GM18873 (cell line): ENCODE measurements at regions not wholly inside any gene's neighbourhood (a gene's known extent, or its start where the extent isn't known, plus 50 kb on each side); places are given as distances from the start of the nearest gene placed in this dataset.
"Not testable (repeated sequence)": the region's sequence is repeated elsewhere in the genome, so short reads cannot be mapped to it uniquely, and the experiment has no call there.

ENCODE experiments used
- ATAC-seq: cut with Tn5 transposase; IDR thresholded peaks from one replicate; pipeline ENCODE4 v1.9.1; 2021; ENCODE audit warnings: mild to moderate bottlenecking, moderate library complexity, moderate number of reproducible peaks; ENCODE audit not compliant: unreplicated experiment, low FRiP score

GRCh38 chr9:85487872-85488271 lies 253.9 kb downstream of the AGTPBP1 start:
- no peak for ATAC-seq

GRCh38 chr9:85484235-85484634 lies 257.5 kb downstream of the AGTPBP1 start:
- no peak for ATAC-seq

GRCh38 chr9:85483208-85483607 lies 258.5 kb downstream of the AGTPBP1 start:
- ATAC-seq, result no peak

- no peak for ATAC-seq
These were observed 262.4 kb downstream of the AGTPBP1 start for GRCh38 chr9:85479305-85479704.

- ATAC-seq, result no peak
These were observed 262.9 kb downstream of the AGTPBP1 start for GRCh38 chr9:85478847-85479246.

- not testable (repeated sequence) for ATAC-seq
These were observed 266.9 kb downstream of the AGTPBP1 start for GRCh38 chr9:85474896-85475295.

- no peak for ATAC-seq
These were observed 270.0 kb downstream of the AGTPBP1 start for GRCh38 chr9:85471791-85472190.

GRCh38 chr9:85469041-85469440 lies 272.7 kb downstream of the AGTPBP1 start:
- ATAC-seq, result no peak

GRCh38 chr9:85466834-85467233 lies 274.9 kb downstream of the AGTPBP1 start:
- no peak for ATAC-seq

- not testable (repeated sequence) for ATAC-seq
These were observed 283.5 kb downstream of the AGTPBP1 start for GRCh38 chr9:85458114-85458864.

- ATAC-seq, result no peak
These were observed 287.9 kb downstream of the AGTPBP1 start for GRCh38 chr9:85453850-85454249.

GRCh38 chr9:85452841-85453240 lies 288.9 kb downstream of the AGTPBP1 start:
- ATAC-seq, result no peak

- ATAC-seq, result no peak
These were observed 290.1 kb downstream of the AGTPBP1 start for GRCh38 chr9:85451680-85452079.

- no peak for ATAC-seq
These were observed 295.9 kb downstream of the AGTPBP1 start for GRCh38 chr9:85445887-85446286.

- no peak for ATAC-seq
These were observed 297.5 kb downstream of the AGTPBP1 start for GRCh38 chr9:85444243-85444642.

- no peak for ATAC-seq
These were observed 298.6 kb downstream of the AGTPBP1 start for GRCh38 chr9:85443190-85443598.

- no peak for ATAC-seq
These were observed 302.0 kb downstream of the AGTPBP1 start for GRCh38 chr9:85439791-85440190.

GRCh38 chr9:85433956-85434355 lies 307.8 kb downstream of the AGTPBP1 start:
- ATAC-seq, result not testable (repeated sequence)

- not testable (repeated sequence) for ATAC-seq
These were observed 308.2 kb downstream of the AGTPBP1 start for GRCh38 chr9:85433551-85433950.

GRCh38 chr9:85433046-85433445 lies 308.7 kb downstream of the AGTPBP1 start:
- no peak for ATAC-seq

GRCh38 chr9:85432599-85432998 lies 309.2 kb downstream of the AGTPBP1 start:
- no peak for ATAC-seq

GRCh38 chr9:85431339-85432102 lies 310.2 kb downstream of the AGTPBP1 start:
- ATAC-seq, result no peak
